Trophoblast cell (in vitro differentiated cells and primary cell): ENCODE measurements at regions not wholly inside any gene's neighbourhood (a gene's known extent, or its start where the extent isn't known, plus 50 kb on each side); places are given as distances from the start of the nearest gene placed in this dataset.

ENCODE experiments used
- DNase-seq, 2 donors: peaks; one replicate each; pipeline ENCODE4 v3.0.0-alpha.2; 2016
- H2AFZ ChIP-seq: 2 replicates; pipeline ENCODE4 v1.6.1; 2013; ENCODE audit warnings: low read length, moderate library complexity, mild to moderate bottlenecking; ENCODE audit not compliant: insufficient read depth, poor library complexity
- H2AK5ac ChIP-seq: 2 replicates; pipeline ENCODE4 v1.6.1; 2013; ENCODE audit warnings: mild to moderate bottlenecking, low read length
- H2BK120ac ChIP-seq: 2 replicates; pipeline ENCODE4 v1.6.1; 2013; ENCODE audit warnings: low read length, mild to moderate bottlenecking, moderate library complexity; ENCODE audit not compliant: insufficient read depth, poor library complexity
- H2BK12ac ChIP-seq: 2 replicates; pipeline ENCODE4 v1.6.1; 2013; ENCODE audit warnings: mild to moderate bottlenecking, low read length, moderate library complexity
- H2BK5ac ChIP-seq: 2 replicates; pipeline ENCODE4 v1.6.1; 2013; ENCODE audit warnings: low read length, low read depth, moderate library complexity, mild to moderate bottlenecking; ENCODE audit not compliant: poor library complexity
- H3K14ac ChIP-seq: 2 replicates; pipeline ENCODE4 v1.6.1; 2013; ENCODE audit warnings: mild to moderate bottlenecking, low read length
- H3K18ac ChIP-seq: 2 replicates; pipeline ENCODE4 v1.6.1; 2013; ENCODE audit warnings: mild to moderate bottlenecking, low read length
- H3K23ac ChIP-seq: 2 replicates; pipeline ENCODE4 v1.6.1; 2013; ENCODE audit warnings: low read length
- H3K27ac ChIP-seq: 2 replicates; pipeline ENCODE4 v1.5.1; 2013; ENCODE audit warnings: low read depth, mild to moderate bottlenecking, inconsistent platforms, low read length, moderate library complexity
- H3K27me3 ChIP-seq: 2 replicates; pipeline ENCODE4 v1.6.1; 2013; ENCODE audit warnings: inconsistent platforms, mild to moderate bottlenecking, low read length, moderate library complexity; ENCODE audit not compliant: insufficient read depth
- H3K36me3 ChIP-seq, 2 experiments: 1 replicate in 1 of 2; 2 replicates in 1 of 2; pipeline ENCODE4 v1.6.1; 2013; ENCODE audit warnings: low read length in 2 of 2, mild to moderate bottlenecking in 2 of 2, moderate library complexity in 1 of 2; ENCODE audit not compliant: insufficient read depth in 2 of 2, control insufficient read depth in 1 of 2
- H3K4ac ChIP-seq: 2 replicates; pipeline ENCODE4 v1.6.1; 2013; ENCODE audit warnings: low read depth, mild to moderate bottlenecking, low read length, moderate library complexity
- H3K4me1 ChIP-seq, 2 experiments: 1 replicate in 1 of 2; 2 replicates in 1 of 2; pipeline ENCODE4 v1.6.1; 2013; ENCODE audit warnings: low read length in 2 of 2, mild to moderate bottlenecking in 2 of 2, moderate library complexity in 1 of 2; ENCODE audit not compliant: insufficient read depth in 2 of 2, control insufficient read depth in 1 of 2
- H3K4me2 ChIP-seq: 2 replicates; pipeline ENCODE4 v1.6.1; 2013; ENCODE audit warnings: inconsistent platforms, mild to moderate bottlenecking, low read length, moderate library complexity
- H3K4me3 ChIP-seq: 2 replicates; pipeline ENCODE4 v1.5.1; 2013; ENCODE audit warnings: mild to moderate bottlenecking, low read depth, low read length, inconsistent platforms
- H3K79me1 ChIP-seq: one replicate; pipeline ENCODE4 v1.6.1; 2013; ENCODE audit warnings: low read length
- H3K79me2 ChIP-seq: 2 replicates; pipeline ENCODE4 v1.6.1; 2013; ENCODE audit warnings: low read length, mild to moderate bottlenecking; ENCODE audit not compliant: control insufficient read depth, insufficient read depth, poor library complexity
- H3K9ac ChIP-seq: 2 replicates; pipeline ENCODE4 v1.6.1; 2013; ENCODE audit warnings: mild to moderate bottlenecking, low read length
- H3K9me3 ChIP-seq: 2 replicates; pipeline ENCODE4 v1.6.1; 2013; ENCODE audit warnings: low read depth, mild to moderate bottlenecking, control low read depth, inconsistent platforms, low read length; ENCODE audit not compliant: insufficient read depth
- H4K12ac ChIP-seq: 2 replicates; pipeline ENCODE4 v1.6.1; 2013; ENCODE audit warnings: low read depth, mild to moderate bottlenecking, low read length, moderate library complexity
- H4K8ac ChIP-seq: 2 replicates; pipeline ENCODE4 v1.6.1; 2013; ENCODE audit warnings: low read depth, mild to moderate bottlenecking, low read length, moderate library complexity
- H4K91ac ChIP-seq: one replicate; pipeline ENCODE4 v1.6.1; 2013; ENCODE audit warnings: low read depth, mild to moderate bottlenecking, low read length, moderate library complexity
- WGBS: extraction: QIAGEN DNeasy Blood & Tissue Kit; methylation state at CpG from one replicate; pipeline ENCODE4 v1.1.7; 2013; ENCODE audit warnings: missing lambda C conversion rate; ENCODE audit not compliant: insufficient read length, insufficient coverage; ENCODE audit errors: extremely low coverage; 5-methylcytosine and 5-hydroxymethylcytosine counted together

DNA sequence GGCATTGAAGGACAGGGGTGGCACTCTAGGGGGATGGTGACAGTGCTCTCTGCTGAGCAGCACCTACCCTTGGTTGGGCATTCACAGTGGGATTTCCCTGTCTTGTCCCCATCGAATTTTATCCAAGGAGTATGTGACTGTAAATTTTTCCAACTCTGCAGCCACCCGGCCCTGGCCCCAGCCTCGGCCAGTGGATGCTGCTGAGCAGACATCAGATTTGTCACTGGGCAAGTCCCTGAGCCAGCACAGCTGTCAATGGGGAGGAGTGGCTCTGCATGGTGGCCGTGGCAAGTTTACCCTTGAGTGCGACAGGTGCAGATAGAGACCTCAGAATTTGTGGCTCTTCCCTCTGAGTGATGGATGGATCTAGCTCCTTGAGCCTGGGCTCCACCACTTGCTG, 240.2 kb upstream of the CSF3R start:
- Histone ChIP-seq H3K36me3 (no peaks in the 10 kb centered on the region), H2AFZ (no peak overlapping the region), H3K27ac (no peak overlapping the region), H3K23ac (no peak overlapping the region), H4K91ac (no peak overlapping the region), H2BK5ac (no peak overlapping the region), H2BK12ac (no peak overlapping the region), H2AK5ac (no peak overlapping the region), H3K4ac (no peak overlapping the region), H3K9ac (no peak overlapping the region), H3K4me1 (no peaks in the 10 kb centered on the region), H4K8ac (no peak overlapping the region), H3K4me3 (no peak overlapping the region), H4K12ac (no peak overlapping the region), H3K79me2 (no peaks in the 10 kb centered on the region), H3K14ac (no peak overlapping the region), H3K79me1 (no peaks in the 10 kb centered on the region), H3K9me3 (no peaks in the 10 kb centered on the region), H3K18ac (no peak overlapping the region), H3K27me3 (no peaks in the 10 kb centered on the region), H2BK120ac (no peak overlapping the region), H3K4me2 (no peak overlapping the region)
- WGBS, result no CpG with 5 or more reads among the region's 5 CpGs
- DNase-seq, result no peak

- H3K4me1 ChIP-seq, result no peaks in the 10 kb centered on the region
- H3K4ac ChIP-seq, result no peak overlapping the region
- WGBS, result no CpG with 5 or more reads among the region's 6 CpGs
Measured at GRCh38 chr1:36721261-36721660, 238.5 kb upstream of the CSF3R start.

DNA sequence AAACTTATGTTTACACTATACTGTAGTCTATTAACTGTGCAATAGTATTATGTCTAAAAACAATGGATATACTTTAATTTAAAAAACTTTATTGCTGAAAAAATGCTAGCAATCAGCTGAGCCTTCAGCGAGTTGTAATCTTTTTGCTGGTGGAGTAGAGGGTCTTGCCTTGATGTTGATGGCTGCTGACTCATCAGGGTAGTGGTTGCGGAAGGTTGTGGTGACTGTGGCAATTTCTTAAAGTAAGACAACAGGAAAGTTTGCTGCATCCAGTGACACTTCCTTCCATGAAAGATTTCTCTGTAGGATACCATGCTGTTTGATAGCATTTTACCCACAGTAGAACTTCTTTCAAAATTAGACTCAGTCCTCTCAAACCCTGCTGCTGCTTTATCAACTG, 234.7 kb upstream of the CSF3R start:
- Histone ChIP-seq H3K27me3 (no peaks in the 10 kb centered on the region), H2BK5ac (no peak overlapping the region), H3K18ac (no peak overlapping the region), H4K8ac (no peak overlapping the region), H3K36me3 (no peaks in the 10 kb centered on the region), H4K91ac (no peak overlapping the region), H3K79me1 (no peaks in the 10 kb centered on the region), H2AFZ (no peak overlapping the region), H3K23ac (no peak overlapping the region), H2BK120ac (no peak overlapping the region), H3K4me1 (no peaks in the 10 kb centered on the region), H3K4me3 (no peak overlapping the region), H3K9ac (no peak overlapping the region), H2AK5ac (no peak overlapping the region), H3K9me3 (no peaks in the 10 kb centered on the region), H3K14ac (no peak overlapping the region), H2BK12ac (no peak overlapping the region), H3K27ac (no peak overlapping the region), H3K4ac (no peak overlapping the region), H3K4me2 (no peak overlapping the region), H3K79me2 (no peaks in the 10 kb centered on the region), H4K12ac (no peak overlapping the region)
- WGBS, result no CpG with 5 or more reads among the region's 2 CpGs
- DNase-seq, result no peak

More at GRCh38 chr1:36721261-36721660, 238.5 kb upstream of the CSF3R start:
- Histone ChIP-seq H3K23ac (no peak overlapping the region), H2AFZ (no peak overlapping the region), H4K8ac (no peak overlapping the region), H2AK5ac (no peak overlapping the region), H3K36me3 (no peaks in the 10 kb centered on the region), H4K91ac (no peak overlapping the region), H3K9me3 (no peaks in the 10 kb centered on the region), H4K12ac (no peak overlapping the region), H3K4me2 (no peak overlapping the region), H3K79me1 (no peaks in the 10 kb centered on the region), H3K9ac (no peak overlapping the region), H2BK120ac (no peak overlapping the region), H3K27me3 (no peaks in the 10 kb centered on the region), H3K4me3 (no peak overlapping the region), H2BK12ac (no peak overlapping the region), H3K18ac (no peak overlapping the region), H3K79me2 (no peaks in the 10 kb centered on the region), H3K14ac (no peak overlapping the region), H3K27ac (no peak overlapping the region), H2BK5ac (no peak overlapping the region)
- DNase-seq, result no peak

DNA sequence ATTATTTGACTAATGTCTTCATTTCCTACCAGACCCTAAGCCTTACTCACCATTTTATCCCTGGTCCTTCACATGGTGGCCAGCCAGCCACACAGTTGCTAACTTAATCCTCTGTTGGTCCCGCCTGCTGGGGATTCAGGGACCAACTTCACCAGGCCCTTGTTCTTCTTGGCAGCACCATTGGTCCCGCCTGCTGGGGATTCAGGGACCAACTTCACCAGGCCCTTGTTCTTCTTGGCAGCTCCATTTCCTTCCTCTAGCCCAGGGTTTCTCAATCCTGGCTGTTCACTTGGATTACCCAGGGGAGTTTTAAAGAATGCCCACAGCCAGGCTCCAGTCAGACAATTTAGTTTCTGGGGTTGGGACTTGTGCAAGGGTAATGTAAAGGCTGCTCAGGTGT, 233.1 kb upstream of the CSF3R start:
- Histone ChIP-seq H3K79me1 (no peaks in the 10 kb centered on the region), H2BK120ac (no peak overlapping the region)
- WGBS, result no CpG with 5 or more reads among the region's 2 CpGs

More for the DNA sequence above, 233.1 kb upstream of the CSF3R start:
- Histone ChIP-seq H3K18ac (no peak overlapping the region), H4K8ac (no peak overlapping the region), H3K36me3 (no peaks in the 10 kb centered on the region), H3K4me3 (no peak overlapping the region), H4K12ac (no peak overlapping the region), H4K91ac (no peak overlapping the region), H3K27ac (no peak overlapping the region), H2BK5ac (no peak overlapping the region), H3K4ac (no peak overlapping the region), H3K4me2 (no peak overlapping the region), H2AK5ac (no peak overlapping the region), H3K14ac (no peak overlapping the region), H2AFZ (no peak overlapping the region), H3K27me3 (no peaks in the 10 kb centered on the region), H3K23ac (no peak overlapping the region), H3K4me1 (no peaks in the 10 kb centered on the region), H3K9ac (no peak overlapping the region), H2BK12ac (no peak overlapping the region), H3K79me2 (no peaks in the 10 kb centered on the region), H3K9me3 (no peaks in the 10 kb centered on the region)
- DNase-seq, result no peak
